ENCODE measurements at regions not wholly inside any gene's neighbourhood (a gene's known extent, or its start where the extent isn't known, plus 50 kb on each side); places are given as distances from the start of the nearest gene placed in this dataset.

- TF ChIP-seq RAD21 (IDR thresholded peaks at IDR 0.05; ENCODE audit: low read length) = no peak
- no peak for TF ChIP-seq CTCF (conservative IDR thresholded peaks at IDR 0.05; ENCODE audit: low read depth, low read length)
- TF ChIP-seq MAFK (IDR thresholded peaks at IDR 0.05; ENCODE audit: low read depth, low read length) = no peak
- no peak for TF ChIP-seq CEBPB (IDR thresholded peaks at IDR 0.05; ENCODE audit: low read depth, low read length)
- TF ChIP-seq POLR2A (IDR thresholded peaks at IDR 0.05; ENCODE audit: low read depth, low read length) = no peak
Measured at GRCh38 chr4:110989125-110989524, 366.2 kb upstream of the PITX2 start.

Data from IMR-90 (cell line).